ENCODE measurements at regions not wholly inside any gene's neighbourhood (a gene's known extent, or its start where the extent isn't known, plus 50 kb on each side); places are given as distances from the start of the nearest gene placed in this dataset.

- Histone ChIP-seq H3K4me3 (ENCODE audit: control insufficient read depth in 1 of 7, extremely low read depth in 1 of 7, insufficient read depth in 4 of 7, low read depth in 2 of 7, low read length in 6 of 7) (no peak overlapping the region), H3K9me3 (ENCODE audit: control extremely low read depth in 1 of 5, control insufficient read depth in 4 of 5, insufficient read depth in 2 of 5, low read depth in 1 of 5, low read length in 4 of 5) (no peaks in the 10 kb centered on the region), H3K4me1 (ENCODE audit: control extremely low read depth in 1 of 4, control insufficient read depth in 4 of 4, insufficient read depth in 4 of 4, low read length in 3 of 4) (no peaks in the 10 kb centered on the region), H3K27ac (ENCODE audit: insufficient read depth in 1 of 2, low read depth in 1 of 2, low read length in 2 of 2, poor library complexity in 1 of 2, severe bottlenecking in 2 of 2) (no peak overlapping the region), H3K27me3 (replicated peaks in 2 of 5; ENCODE audit: control insufficient read depth in 4 of 5, insufficient read depth in 5 of 5, low read length in 4 of 5) (no peaks in the 10 kb centered on the region), H3K36me3 (ENCODE audit: control insufficient read depth in 4 of 4, insufficient read depth in 4 of 4, low read length in 3 of 4) (no peaks in the 10 kb centered on the region)
- no peak for DNase-seq
- CTCF ChIA-PET: no interaction called here
- 90% methylated on average over 3 of the region's 6 CpGs for WGBS (ENCODE audit: insufficient coverage)
- POLR2A ChIA-PET: no interaction called here
These were observed 210.2 kb upstream of the PUM3 start for GRCh38 chr9:3054017-3054586.

- DNase-seq: no peak
- Histone ChIP-seq H3K36me3 (ENCODE audit: control insufficient read depth in 4 of 4, insufficient read depth in 4 of 4, low read length in 3 of 4) (no peaks in the 10 kb centered on the region), H3K27ac (ENCODE audit: insufficient read depth in 1 of 2, low read depth in 1 of 2, low read length in 2 of 2, poor library complexity in 1 of 2, severe bottlenecking in 2 of 2) (no peak overlapping the region), H3K4me1 (ENCODE audit: control extremely low read depth in 1 of 4, control insufficient read depth in 4 of 4, insufficient read depth in 4 of 4, low read length in 3 of 4) (peaks cover 0 to 6% (median 0%) of the 10 kb centered on the region in 4 experiments), H3K9me3 (ENCODE audit: control extremely low read depth in 1 of 5, control insufficient read depth in 4 of 5, insufficient read depth in 2 of 5, low read depth in 1 of 5, low read length in 4 of 5) (no peaks in the 10 kb centered on the region), H3K4me3 (ENCODE audit: control insufficient read depth in 1 of 7, extremely low read depth in 1 of 7, insufficient read depth in 4 of 7, low read depth in 2 of 7, low read length in 6 of 7) (no peak overlapping the region), H3K27me3 (replicated peaks in 2 of 5; ENCODE audit: control insufficient read depth in 4 of 5, insufficient read depth in 5 of 5, low read length in 4 of 5) (no peaks in the 10 kb centered on the region)
- POLR2A ChIA-PET: no interaction called here
- CTCF ChIA-PET: no interaction called here
- no CpG with 5 or more reads among the region's 2 CpGs for WGBS (ENCODE audit: insufficient coverage)
These were observed 205.7 kb upstream of the PUM3 start for GRCh38 chr9:3049636-3050035.

GRCh38 chr9:3047912-3048311 is 204.0 kb upstream of the PUM3 start:
- H3K9me3 ChIP-seq (ENCODE audit: control extremely low read depth in 1 of 5, control insufficient read depth in 4 of 5, insufficient read depth in 2 of 5, low read depth in 1 of 5, low read length in 4 of 5): no peaks in the 10 kb centered on the region
- CTCF ChIA-PET: interaction anchor here (0.8 kb wide), 1 partner anchor 133 kb away, joined by 4 read pairs; no protein-coding TSS in a partner anchor
- DNase-seq: no peak
- POLR2A ChIA-PET: interaction anchor here (0.6 kb wide), 1 partner anchor 1058 kb away, joined by 3 read pairs; no protein-coding TSS in a partner anchor
- no CpG with 5 or more reads among the region's 3 CpGs for WGBS (ENCODE audit: insufficient coverage)
- no peak overlapping the region for H3K4me3 ChIP-seq (ENCODE audit: control insufficient read depth in 1 of 7, extremely low read depth in 1 of 7, insufficient read depth in 4 of 7, low read depth in 2 of 7, low read length in 6 of 7)
- H3K36me3 ChIP-seq (ENCODE audit: control insufficient read depth in 4 of 4, insufficient read depth in 4 of 4, low read length in 3 of 4): no peaks in the 10 kb centered on the region
- no peaks in the 10 kb centered on the region for H3K27me3 ChIP-seq (replicated peaks in 2 of 5; ENCODE audit: control insufficient read depth in 4 of 5, insufficient read depth in 5 of 5, low read length in 4 of 5)
- H3K4me1 ChIP-seq (ENCODE audit: control extremely low read depth in 1 of 4, control insufficient read depth in 4 of 4, insufficient read depth in 4 of 4, low read length in 3 of 4): peaks cover 0 to 6% (median 0%) of the 10 kb centered on the region in 4 experiments
- no peak overlapping the region for H3K27ac ChIP-seq (ENCODE audit: insufficient read depth in 1 of 2, low read depth in 1 of 2, low read length in 2 of 2, poor library complexity in 1 of 2, severe bottlenecking in 2 of 2)

GRCh38 chr9:3045153-3045552 is 201.3 kb upstream of the PUM3 start:
- Histone ChIP-seq H3K36me3 (ENCODE audit: control insufficient read depth in 4 of 4, insufficient read depth in 4 of 4, low read length in 3 of 4) (no peaks in the 10 kb centered on the region), H3K4me3 (ENCODE audit: control insufficient read depth in 1 of 7, extremely low read depth in 1 of 7, insufficient read depth in 4 of 7, low read depth in 2 of 7, low read length in 6 of 7) (no peak overlapping the region), H3K4me1 (ENCODE audit: control extremely low read depth in 1 of 4, control insufficient read depth in 4 of 4, insufficient read depth in 4 of 4, low read length in 3 of 4) (peaks cover 0 to 6% (median 0%) of the 10 kb centered on the region in 4 experiments), H3K27me3 (replicated peaks in 2 of 5; ENCODE audit: control insufficient read depth in 4 of 5, insufficient read depth in 5 of 5, low read length in 4 of 5) (no peaks in the 10 kb centered on the region), H3K27ac (ENCODE audit: insufficient read depth in 1 of 2, low read depth in 1 of 2, low read length in 2 of 2, poor library complexity in 1 of 2, severe bottlenecking in 2 of 2) (no peak overlapping the region), H3K9me3 (ENCODE audit: control extremely low read depth in 1 of 5, control insufficient read depth in 4 of 5, insufficient read depth in 2 of 5, low read depth in 1 of 5, low read length in 4 of 5) (no peaks in the 10 kb centered on the region)
- ChIA-PET CTCF (no interaction called here), POLR2A (no interaction called here)
- DNase-seq: peak in 1 of 3 donors; percentile 1
- WGBS (ENCODE audit: insufficient coverage): no CpG with 5 or more reads among the region's 1 CpG

- CTCF ChIA-PET: no interaction called here
- no CpG with 5 or more reads among the region's 4 CpGs for WGBS (ENCODE audit: insufficient coverage)
- no peak for DNase-seq
- H3K4me1 ChIP-seq (ENCODE audit: control extremely low read depth in 1 of 4, control insufficient read depth in 4 of 4, insufficient read depth in 4 of 4, low read length in 3 of 4): peaks cover 0 to 6% (median 0%) of the 10 kb centered on the region in 4 experiments
- POLR2A ChIA-PET: no interaction called here
- no peaks in the 10 kb centered on the region for H3K36me3 ChIP-seq (ENCODE audit: control insufficient read depth in 4 of 4, insufficient read depth in 4 of 4, low read length in 3 of 4)
- H3K4me3 ChIP-seq (ENCODE audit: control insufficient read depth in 1 of 7, extremely low read depth in 1 of 7, insufficient read depth in 4 of 7, low read depth in 2 of 7, low read length in 6 of 7): no peak overlapping the region
- H3K27ac ChIP-seq (ENCODE audit: insufficient read depth in 1 of 2, low read depth in 1 of 2, low read length in 2 of 2, poor library complexity in 1 of 2, severe bottlenecking in 2 of 2): no peak overlapping the region
- no peaks in the 10 kb centered on the region for H3K27me3 ChIP-seq (replicated peaks in 2 of 5; ENCODE audit: control insufficient read depth in 4 of 5, insufficient read depth in 5 of 5, low read length in 4 of 5)
- no peaks in the 10 kb centered on the region for H3K9me3 ChIP-seq (ENCODE audit: control extremely low read depth in 1 of 5, control insufficient read depth in 4 of 5, insufficient read depth in 2 of 5, low read depth in 1 of 5, low read length in 4 of 5)
These were observed 199.5 kb upstream of the PUM3 start for GRCh38 chr9:3043369-3043768.

GRCh38 chr9:3040761-3041160 is 196.9 kb upstream of the PUM3 start:
- no peak for DNase-seq
- ChIA-PET POLR2A (no interaction called here), CTCF (no interaction called here)
- H3K4me3 ChIP-seq (ENCODE audit: control insufficient read depth in 1 of 7, extremely low read depth in 1 of 7, insufficient read depth in 4 of 7, low read depth in 2 of 7, low read length in 6 of 7): no peak overlapping the region
- WGBS (ENCODE audit: insufficient coverage): no CpG with 5 or more reads among the region's 3 CpGs
- no peaks in the 10 kb centered on the region for H3K27me3 ChIP-seq (replicated peaks in 2 of 5; ENCODE audit: control insufficient read depth in 4 of 5, insufficient read depth in 5 of 5, low read length in 4 of 5)
- no peak overlapping the region for H3K27ac ChIP-seq (ENCODE audit: insufficient read depth in 1 of 2, low read depth in 1 of 2, low read length in 2 of 2, poor library complexity in 1 of 2, severe bottlenecking in 2 of 2)
- H3K9me3 ChIP-seq (ENCODE audit: control extremely low read depth in 1 of 5, control insufficient read depth in 4 of 5, insufficient read depth in 2 of 5, low read depth in 1 of 5, low read length in 4 of 5): no peaks in the 10 kb centered on the region
- no peaks in the 10 kb centered on the region for H3K36me3 ChIP-seq (ENCODE audit: control insufficient read depth in 4 of 4, insufficient read depth in 4 of 4, low read length in 3 of 4)
- H3K4me1 ChIP-seq (ENCODE audit: control extremely low read depth in 1 of 4, control insufficient read depth in 4 of 4, insufficient read depth in 4 of 4, low read length in 3 of 4): peaks cover 0 to 6% (median 0%) of the 10 kb centered on the region in 4 experiments

- CTCF ChIA-PET: no interaction called here
- no peaks in the 10 kb centered on the region for H3K27me3 ChIP-seq (replicated peaks in 2 of 5; ENCODE audit: control insufficient read depth in 4 of 5, insufficient read depth in 5 of 5, low read length in 4 of 5)
- POLR2A ChIA-PET: no interaction called here
- no peak for DNase-seq
- H3K9me3 ChIP-seq (ENCODE audit: control extremely low read depth in 1 of 5, control insufficient read depth in 4 of 5, insufficient read depth in 2 of 5, low read depth in 1 of 5, low read length in 4 of 5): no peaks in the 10 kb centered on the region
- H3K4me3 ChIP-seq (ENCODE audit: control insufficient read depth in 1 of 7, extremely low read depth in 1 of 7, insufficient read depth in 4 of 7, low read depth in 2 of 7, low read length in 6 of 7): no peak overlapping the region
- no peaks in the 10 kb centered on the region for H3K36me3 ChIP-seq (ENCODE audit: control insufficient read depth in 4 of 4, insufficient read depth in 4 of 4, low read length in 3 of 4)
- no peak overlapping the region for H3K27ac ChIP-seq (ENCODE audit: insufficient read depth in 1 of 2, low read depth in 1 of 2, low read length in 2 of 2, poor library complexity in 1 of 2, severe bottlenecking in 2 of 2)
- no peaks in the 10 kb centered on the region for H3K4me1 ChIP-seq (ENCODE audit: control extremely low read depth in 1 of 4, control insufficient read depth in 4 of 4, insufficient read depth in 4 of 4, low read length in 3 of 4)
- no CpG with 5 or more reads among the region's 1 CpG for WGBS (ENCODE audit: insufficient coverage)
These were observed 192.4 kb upstream of the PUM3 start for GRCh38 chr9:3036333-3036700.

All from common myeloid progenitor, CD34-positive (primary cell).